Endodermal cell (in vitro differentiated cells): ENCODE measurements at regions not wholly inside any gene's neighbourhood (a gene's known extent, or its start where the extent isn't known, plus 50 kb on each side); places are given as distances from the start of the nearest gene placed in this dataset.

ENCODE experiments used
- DNase-seq: peaks from one replicate; pipeline ENCODE4 v3.0.0-alpha.2; 2017
- H3K27ac ChIP-seq: 2 replicates; pipeline ENCODE4 v1.5.1; 2013; ENCODE audit warnings: mild to moderate bottlenecking, low read depth, low read length, moderate library complexity
- H3K27me3 ChIP-seq: 2 replicates; pipeline ENCODE4 v1.6.1; 2013; ENCODE audit warnings: mild to moderate bottlenecking, low read length, moderate library complexity; ENCODE audit not compliant: insufficient read depth, control insufficient read depth, poor library complexity, severe bottlenecking
- H3K36me3 ChIP-seq: 2 replicates; pipeline ENCODE4 v1.7.0; 2013; ENCODE audit warnings: mild to moderate bottlenecking, low read length, moderate library complexity; ENCODE audit not compliant: control insufficient read depth, insufficient read depth
- H3K4me1 ChIP-seq: one replicate; pipeline ENCODE4 v1.7.0; 2013; ENCODE audit warnings: low read length; ENCODE audit not compliant: control insufficient read depth, insufficient read depth
- H3K4me3 ChIP-seq: 2 replicates; pipeline ENCODE4 v1.5.1; 2013; ENCODE audit warnings: mild to moderate bottlenecking, low read length, moderate library complexity
- H3K9ac ChIP-seq: 2 replicates; pipeline ENCODE4 v1.6.1; 2013; ENCODE audit warnings: mild to moderate bottlenecking, low read length, moderate library complexity; ENCODE audit not compliant: poor library complexity, severe bottlenecking; ENCODE audit errors: extremely low read depth
- H3K9me3 ChIP-seq: 2 replicates; pipeline ENCODE4 v1.6.1; 2013; ENCODE audit warnings: mild to moderate bottlenecking, low read length, moderate library complexity; ENCODE audit not compliant: control insufficient read depth
- H3K27ac Mint-ChIP-seq: 2 replicates; pipeline ENCODE4 v1.8.0; 2020; ENCODE audit warnings: mixed read lengths
- H3K27me3 Mint-ChIP-seq: 2 replicates; pipeline ENCODE4 v1.8.0; 2021; ENCODE audit warnings: mild to moderate bottlenecking, mixed read lengths; ENCODE audit not compliant: insufficient read depth
- H3K36me3 Mint-ChIP-seq: 2 replicates; pipeline ENCODE4 v1.8.0; 2020; ENCODE audit warnings: low read depth, mixed read lengths
- H3K4me1 Mint-ChIP-seq: 2 replicates; pipeline ENCODE4 v1.8.0; 2020; ENCODE audit warnings: mixed read lengths
- H3K4me3 Mint-ChIP-seq: 2 replicates; pipeline ENCODE4 v1.8.0; 2020; ENCODE audit warnings: mild to moderate bottlenecking, moderate library complexity, mixed read lengths
- H3K9me3 Mint-ChIP-seq: 2 replicates; pipeline ENCODE4 v1.8.0; 2020; ENCODE audit warnings: mild to moderate bottlenecking, mixed read lengths
- CTCF ChIP-seq: fragments of 200-600 bp; sonication (generic); conservative IDR thresholded peaks from 2 replicates; pipeline ENCODE4 v1.5.0; 2021; ENCODE audit warnings: antibody characterized with exemption, mild to moderate bottlenecking
- WGBS, 2 experiments: methylation state at CpG; one replicate each; pipeline versions ENCODE4 v1.1.5 to v1.1.7; 2013; ENCODE audit warnings: missing lambda C conversion rate in 2 of 2, mixed read lengths in 1 of 2; ENCODE audit not compliant: insufficient coverage in 1 of 2, insufficient read length in 1 of 2; 5-methylcytosine and 5-hydroxymethylcytosine counted together

GRCh38 chr4:141390571-141390970, 169.9 kb downstream of the ZNF330 start:
- H3K9ac ChIP-seq: no peak overlapping the region
- 67% methylated on average over 1 of the region's 1 CpG; no CpG with 5 or more reads in 1 of the 2 experiments for WGBS, 2 experiments
- DNase-seq: no peak
- no peak overlapping the region for H3K27ac Mint-ChIP-seq
- H3K4me1 ChIP-seq: no peaks in the 10 kb centered on the region
- no peaks in the 10 kb centered on the region for H3K36me3 Mint-ChIP-seq
- H3K27ac ChIP-seq: no peak overlapping the region
- H3K4me3 ChIP-seq: no peak overlapping the region
- H3K27me3 ChIP-seq: no peaks in the 10 kb centered on the region
- H3K9me3 ChIP-seq: no peaks in the 10 kb centered on the region
- no peaks in the 10 kb centered on the region for H3K4me1 Mint-ChIP-seq
- no peaks in the 10 kb centered on the region for H3K9me3 Mint-ChIP-seq
- no peaks in the 10 kb centered on the region for H3K36me3 ChIP-seq
- H3K27me3 Mint-ChIP-seq: no peaks in the 10 kb centered on the region
- no peak for TF ChIP-seq CTCF
- H3K4me3 Mint-ChIP-seq: no peak overlapping the region

- Mint-ChIP-seq H3K4me1 (no peaks in the 10 kb centered on the region), H3K9me3 (no peaks in the 10 kb centered on the region), H3K27me3 (no peaks in the 10 kb centered on the region), H3K27ac (no peak overlapping the region), H3K36me3 (no peaks in the 10 kb centered on the region), H3K4me3 (no peak overlapping the region)
- H3K27ac ChIP-seq: no peak overlapping the region
- no peaks in the 10 kb centered on the region for H3K27me3 ChIP-seq
- no peaks in the 10 kb centered on the region for H3K4me1 ChIP-seq
- no peaks in the 10 kb centered on the region for H3K9me3 ChIP-seq
- no peak for TF ChIP-seq CTCF
- H3K9ac ChIP-seq: no peak overlapping the region
- DNase-seq: no peak
- no peaks in the 10 kb centered on the region for H3K36me3 ChIP-seq
- no peak overlapping the region for H3K4me3 ChIP-seq
Observed at GRCh38 chr4:141391293-141391692, 170.6 kb downstream of the ZNF330 start.

- no peaks in the 10 kb centered on the region for H3K4me1 Mint-ChIP-seq
Observed at GRCh38 chr4:141391771-141392170, 171.1 kb downstream of the ZNF330 start.

More at GRCh38 chr4:141391771-141392170, 171.1 kb downstream of the ZNF330 start:
- WGBS, 2 experiments: 96 to 100% methylated on average over 2 to 3 of the region's 3 CpGs
- H3K4me3 Mint-ChIP-seq: no peak overlapping the region
- no peaks in the 10 kb centered on the region for H3K9me3 Mint-ChIP-seq
- H3K9me3 ChIP-seq: no peaks in the 10 kb centered on the region
- H3K27me3 ChIP-seq: no peaks in the 10 kb centered on the region
- H3K27ac ChIP-seq: no peak overlapping the region
- DNase-seq: no peak
- no peak overlapping the region for H3K27ac Mint-ChIP-seq
- H3K36me3 ChIP-seq: no peaks in the 10 kb centered on the region
- no peaks in the 10 kb centered on the region for H3K36me3 Mint-ChIP-seq
- no peak for TF ChIP-seq CTCF
- no peaks in the 10 kb centered on the region for H3K4me1 ChIP-seq
- H3K4me3 ChIP-seq: no peak overlapping the region
- no peaks in the 10 kb centered on the region for H3K27me3 Mint-ChIP-seq
- H3K9ac ChIP-seq: no peak overlapping the region
